ENCODE measurements at regions not wholly inside any gene's neighbourhood (a gene's known extent, or its start where the extent isn't known, plus 50 kb on each side); places are given as distances from the start of the nearest gene placed in this dataset.

DNA sequence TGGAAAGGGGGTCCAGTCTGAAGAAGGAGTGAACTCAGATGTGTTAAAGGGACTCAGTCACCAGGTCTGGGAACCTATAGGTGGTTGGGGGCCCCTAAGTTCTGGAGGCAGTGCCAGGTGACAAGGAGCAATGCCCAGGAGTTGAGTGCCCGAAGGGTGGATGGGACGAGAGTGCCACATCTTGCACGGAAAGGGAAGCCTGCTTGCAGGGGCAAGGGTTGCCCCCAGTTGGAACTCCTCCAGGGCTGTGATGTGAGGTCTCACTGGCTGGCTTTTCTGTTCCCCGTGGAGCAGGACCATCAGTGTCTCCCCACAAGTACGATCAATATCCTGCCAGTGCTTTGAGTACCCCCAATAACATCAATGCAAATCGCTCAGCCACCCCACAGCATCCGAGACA, 107.3 kb downstream of the TOMM20 start:
- H4K20me1 ChIP-seq (ENCODE audit: insufficient read depth, low read length) = no peaks in the 10 kb centered on the region
- H3K9me2 ChIP-seq (ENCODE audit: insufficient read depth, low read length) = no peaks in the 10 kb centered on the region
- H3K4me2 ChIP-seq (ENCODE audit: low read length) = no peak overlapping the region
- POLR2A ChIA-PET = interaction anchor here (0.6 kb wide), 1 partner anchor 69 kb away, joined by 3 read pairs; no protein-coding TSS in a partner anchor
- peaks cover 6% of the 10 kb centered on the region for H3K4me1 ChIP-seq (ENCODE audit: insufficient read depth, low read length, poor library complexity, severe bottlenecking)
- CTCF ChIA-PET (ENCODE audit: unreplicated experiment) = no interaction called here
- TF ChIP-seq, protein P1, sequence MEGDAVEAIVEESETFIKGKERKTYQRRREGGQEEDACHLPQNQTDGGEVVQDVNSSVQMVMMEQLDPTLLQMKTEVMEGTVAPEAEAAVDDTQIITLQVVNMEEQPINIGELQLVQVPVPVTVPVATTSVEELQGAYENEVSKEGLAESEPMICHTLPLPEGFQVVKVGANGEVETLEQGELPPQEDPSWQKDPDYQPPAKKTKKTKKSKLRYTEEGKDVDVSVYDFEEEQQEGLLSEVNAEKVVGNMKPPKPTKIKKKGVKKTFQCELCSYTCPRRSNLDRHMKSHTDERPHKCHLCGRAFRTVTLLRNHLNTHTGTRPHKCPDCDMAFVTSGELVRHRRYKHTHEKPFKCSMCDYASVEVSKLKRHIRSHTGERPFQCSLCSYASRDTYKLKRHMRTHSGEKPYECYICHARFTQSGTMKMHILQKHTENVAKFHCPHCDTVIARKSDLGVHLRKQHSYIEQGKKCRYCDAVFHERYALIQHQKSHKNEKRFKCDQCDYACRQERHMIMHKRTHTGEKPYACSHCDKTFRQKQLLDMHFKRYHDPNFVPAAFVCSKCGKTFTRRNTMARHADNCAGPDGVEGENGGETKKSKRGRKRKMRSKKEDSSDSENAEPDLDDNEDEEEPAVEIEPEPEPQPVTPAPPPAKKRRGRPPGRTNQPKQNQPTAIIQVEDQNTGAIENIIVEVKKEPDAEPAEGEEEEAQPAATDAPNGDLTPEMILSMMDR (conservative IDR thresholded peaks at IDR 0.05; ENCODE audit: low read length) = no peak
- TF ChIP-seq EZH2phosphoT487 (IDR thresholded peaks at IDR 0.05; ENCODE audit: borderline replicate concordance, low read depth, low read length) = no peak
- H3K36me3 ChIP-seq (ENCODE audit: insufficient read depth, low read length) = no peaks in the 10 kb centered on the region
- intact Hi-C loops (cut with micrococcal nuclease; ENCODE audit: unreplicated experiment) = no loop called here
- no peak for DNase-seq (ENCODE audit: low spot score)
- H3K9me3 ChIP-seq (ENCODE audit: low read length) = no peaks in the 10 kb centered on the region
- no peak overlapping the region for H3K27ac ChIP-seq (ENCODE audit: low read depth, low read length, poor library complexity, severe bottlenecking)
- no peak overlapping the region for H3K4me3 ChIP-seq (ENCODE audit: low read depth, low read length, poor library complexity, severe bottlenecking)
- H2AFZ ChIP-seq (ENCODE audit: low read length) = no peak overlapping the region
- no TSS peak for BruUV-seq (replicated peaks)
- H3K79me2 ChIP-seq (ENCODE audit: insufficient read depth, low read depth, low read length) = no peaks in the 10 kb centered on the region

DNA sequence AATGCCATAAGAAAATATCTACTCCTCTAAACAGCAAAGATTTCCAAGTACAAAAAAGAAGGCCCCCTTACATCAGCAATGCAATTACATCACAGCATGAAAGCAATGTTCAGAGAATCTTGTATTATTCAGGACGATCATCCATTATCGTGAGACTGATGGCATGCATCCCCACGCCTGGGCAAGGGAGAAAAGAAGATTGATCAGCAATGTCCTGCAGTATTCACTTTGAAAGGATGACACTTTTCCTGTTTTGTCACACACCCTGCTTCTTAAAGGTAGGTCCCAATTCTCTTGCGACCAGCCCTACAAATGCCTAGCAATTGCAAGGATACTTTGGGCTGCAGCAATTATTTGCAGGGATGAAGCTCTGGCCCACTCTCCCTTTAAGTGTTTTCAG, 108.7 kb downstream of the TOMM20 start:
- no peak overlapping the region for H2AFZ ChIP-seq (ENCODE audit: low read length)
- no peak overlapping the region for H3K27ac ChIP-seq (ENCODE audit: low read depth, low read length, poor library complexity, severe bottlenecking)
- BruUV-seq (replicated peaks) = no TSS peak
- DNase-seq (ENCODE audit: low spot score) = no peak
- no peaks in the 10 kb centered on the region for H4K20me1 ChIP-seq (ENCODE audit: insufficient read depth, low read length)
- POLR2A ChIA-PET = interaction anchor here (0.6 to 1.4 kb wide), 2 partner anchors 113 to 163 kb away, joined by 3 read pairs; no protein-coding TSS in a partner anchor
- H3K4me1 ChIP-seq (ENCODE audit: insufficient read depth, low read length, poor library complexity, severe bottlenecking) = peaks cover 15% of the 10 kb centered on the region
- no peak overlapping the region for H3K4me2 ChIP-seq (ENCODE audit: low read length)
- TF ChIP-seq, protein P1 (conservative IDR thresholded peaks at IDR 0.05; ENCODE audit: low read length) = no peak
- TF ChIP-seq EZH2phosphoT487 (IDR thresholded peaks at IDR 0.05; ENCODE audit: borderline replicate concordance, low read depth, low read length) = no peak
- intact Hi-C loops (cut with micrococcal nuclease; ENCODE audit: unreplicated experiment) = no loop called here
- no peaks in the 10 kb centered on the region for H3K36me3 ChIP-seq (ENCODE audit: insufficient read depth, low read length)
- H3K4me3 ChIP-seq (ENCODE audit: low read depth, low read length, poor library complexity, severe bottlenecking) = no peak overlapping the region
- H3K9me3 ChIP-seq (ENCODE audit: low read length) = no peaks in the 10 kb centered on the region
- H3K79me2 ChIP-seq (ENCODE audit: insufficient read depth, low read depth, low read length) = no peaks in the 10 kb centered on the region
- no peaks in the 10 kb centered on the region for H3K9me2 ChIP-seq (ENCODE audit: insufficient read depth, low read length)
- CTCF ChIA-PET (ENCODE audit: unreplicated experiment) = no interaction called here

DNA sequence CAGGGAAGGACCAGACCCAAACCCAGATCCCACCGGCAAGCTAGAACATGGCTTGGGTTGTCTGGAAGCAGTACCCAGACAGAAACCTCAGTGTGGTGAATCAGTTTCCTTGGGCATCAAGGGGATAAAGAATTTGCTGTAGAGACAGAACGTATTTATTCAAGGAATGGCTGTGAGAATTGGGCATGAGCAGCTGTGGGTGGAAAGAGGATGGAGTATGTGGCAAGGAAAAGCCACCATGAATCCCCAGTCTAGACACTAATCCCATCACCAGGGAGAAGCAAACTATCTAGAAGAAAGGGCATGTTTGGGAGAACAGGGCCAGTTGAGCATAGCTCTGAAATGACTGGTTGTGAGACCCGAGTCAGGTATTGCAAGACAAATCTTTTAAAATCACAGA, 109.2 kb downstream of the TOMM20 start:
- Histone ChIP-seq H3K4me2 (ENCODE audit: low read length) (no peak overlapping the region), H3K9me3 (ENCODE audit: low read length) (no peaks in the 10 kb centered on the region), H3K9me2 (ENCODE audit: insufficient read depth, low read length) (no peaks in the 10 kb centered on the region), H3K79me2 (ENCODE audit: insufficient read depth, low read depth, low read length) (no peaks in the 10 kb centered on the region), H3K4me3 (ENCODE audit: low read depth, low read length, poor library complexity, severe bottlenecking) (no peak overlapping the region), H2AFZ (ENCODE audit: low read length) (no peak overlapping the region), H3K4me1 (ENCODE audit: insufficient read depth, low read length, poor library complexity, severe bottlenecking) (peaks cover 16% of the 10 kb centered on the region), H3K36me3 (ENCODE audit: insufficient read depth, low read length) (no peaks in the 10 kb centered on the region), H3K27ac (ENCODE audit: low read depth, low read length, poor library complexity, severe bottlenecking) (no peak overlapping the region), H4K20me1 (ENCODE audit: insufficient read depth, low read length) (no peaks in the 10 kb centered on the region)
- intact Hi-C loops (cut with micrococcal nuclease; ENCODE audit: unreplicated experiment) = no loop called here
- ChIA-PET CTCF (ENCODE audit: unreplicated experiment) (no interaction called here), POLR2A (interaction anchor here (0.6 to 1.4 kb wide), 3 partner anchors 16 to 112 kb away, joined by 3 read pairs; no protein-coding TSS in a partner anchor)
- BruUV-seq (replicated peaks) = no TSS peak
- DNase-seq (ENCODE audit: low spot score) = no peak
- TF ChIP-seq, protein P1 (conservative IDR thresholded peaks at IDR 0.05; ENCODE audit: low read length) = no peak
- TF ChIP-seq EZH2phosphoT487 (IDR thresholded peaks at IDR 0.05; ENCODE audit: borderline replicate concordance, low read depth, low read length) = no peak

All from OCI-LY7 (cell line).